ENCODE measurements at regions not wholly inside any gene's neighbourhood (a gene's known extent, or its start where the extent isn't known, plus 50 kb on each side); places are given as distances from the start of the nearest gene placed in this dataset.
"Not testable (repeated sequence)": the region's sequence is repeated elsewhere in the genome, so short reads cannot be mapped to it uniquely, and the experiment has no call there.

DNA sequence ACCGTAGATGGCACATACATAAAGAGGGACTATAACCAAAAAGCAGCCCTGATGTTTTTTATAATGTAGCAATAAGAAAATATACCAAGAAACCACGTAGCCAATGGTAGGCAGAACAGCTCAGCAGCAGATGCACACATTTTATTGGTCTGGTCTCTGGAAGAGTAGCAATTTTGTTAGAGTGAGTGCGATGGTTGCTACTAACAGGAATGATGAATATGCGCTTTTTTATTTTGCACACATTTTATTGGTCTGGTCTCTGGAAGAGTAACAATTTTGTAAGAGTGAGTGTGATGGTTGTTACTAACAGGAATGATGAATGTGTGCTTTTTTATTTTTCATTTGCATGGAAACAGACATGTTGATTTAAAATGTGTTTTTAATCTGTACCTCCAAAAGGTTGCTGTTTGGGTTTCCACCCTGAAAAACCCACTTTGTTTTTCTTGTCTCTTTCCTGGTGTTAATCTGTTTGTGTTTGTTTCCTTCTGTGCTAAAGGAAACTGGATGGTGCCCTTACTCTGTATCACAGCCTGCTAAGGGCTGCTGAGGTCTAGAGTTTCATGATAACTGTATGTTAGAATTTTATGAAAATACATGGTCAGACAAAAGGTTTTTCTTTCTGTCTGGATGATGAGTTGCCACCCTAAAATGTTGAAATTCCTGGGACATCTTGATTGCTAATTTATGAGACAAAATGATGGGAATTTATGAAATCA lies 221.1 kb downstream of the ZNF37A start:
- not testable (repeated sequence) for TF ChIP-seq CTCF, POLR2A (IDR thresholded peaks at IDR 0.05)
